Ovary (tissue), 3 donors: ENCODE measurements at regions not wholly inside any gene's neighbourhood (a gene's known extent, or its start where the extent isn't known, plus 50 kb on each side); places are given as distances from the start of the nearest gene placed in this dataset.

Experiments used
- CTCF ChIP-seq, 3 donors: fragments of 450-650 bp in 2 of 3; fragments of 200-600 bp in 1 of 3; IDR thresholded peaks; one replicate each; pipeline versions ENCODE4 v1.5.1 to v1.8.0; 2016 to 2022; ENCODE audit warnings: antibody characterized with exemption in 3 of 3, mild to moderate bottlenecking in 1 of 3
- EP300 ChIP-seq: sonication (generic); formaldehyde crosslinking; IDR thresholded peaks from one replicate; pipeline ENCODE4 v1.6.1; 2017; ENCODE audit warnings: antibody characterized with exemption
- POLR2A ChIP-seq: fragments of 450-650 bp; IDR thresholded peaks from one replicate; pipeline ENCODE4 v1.6.1; 2017; ENCODE audit warnings: antibody characterized with exemption, mild to moderate bottlenecking, moderate library complexity
- donor health status: DM: no; HTN: no; CAD: no.

- TF ChIP-seq POLR2A (no peak), CTCF (IDR thresholded peaks at IDR 0.05) (no peak), EP300 (no peak)
Observed at GRCh38 chr15:38944536-38944935, 379.9 kb upstream of the RASGRP1 start.
